ENCODE measurements at regions not wholly inside any gene's neighbourhood (a gene's known extent, or its start where the extent isn't known, plus 50 kb on each side); places are given as distances from the start of the nearest gene placed in this dataset.
"Not testable (repeated sequence)": the region's sequence is repeated elsewhere in the genome, so short reads cannot be mapped to it uniquely, and the experiment has no call there.

DNA sequence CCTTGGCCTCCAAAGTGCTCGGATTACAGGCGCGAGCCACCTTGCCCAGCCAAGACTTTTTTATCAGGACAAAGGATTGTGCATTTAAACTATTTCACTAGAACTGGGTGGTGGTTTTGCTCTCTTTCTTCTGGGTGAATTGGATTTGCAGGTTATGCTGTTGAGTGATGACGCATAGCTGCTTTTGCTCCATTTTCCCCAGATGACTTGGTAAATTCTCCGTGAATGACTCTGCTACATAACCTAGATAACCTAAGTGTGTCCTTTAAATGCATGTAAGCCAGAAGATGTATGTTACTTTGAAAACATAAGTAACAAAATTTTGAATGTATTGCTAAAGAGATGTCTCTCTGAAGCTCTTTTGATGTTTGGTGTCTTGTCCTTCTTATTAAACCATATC lies 103.7 kb downstream of the NSUN5 start:
- not testable (repeated sequence) for H2BK20ac ChIP-seq (ENCODE audit: low read depth, low read length, poor library complexity, severe bottlenecking); H2AFZ ChIP-seq (ENCODE audit: low read length); H4K91ac ChIP-seq (ENCODE audit: insufficient read length, low read depth, low read length); H2BK12ac ChIP-seq (ENCODE audit: insufficient read length, low read depth, low read length); H3K9me3 ChIP-seq (ENCODE audit: control insufficient read depth, low read depth, low read length); H3K4ac ChIP-seq (ENCODE audit: low read depth, low read length); H3K79me2 ChIP-seq (ENCODE audit: insufficient read depth, low read length); H2BK120ac ChIP-seq (ENCODE audit: low read depth, low read length, poor library complexity, severe bottlenecking); H4K8ac ChIP-seq (replicated peaks; ENCODE audit: insufficient read length, low read depth, low read length); H3K27me3 ChIP-seq (ENCODE audit: insufficient read depth, low read length); H3K27ac Mint-ChIP-seq; H3K4me3 Mint-ChIP-seq; H3K14ac ChIP-seq (ENCODE audit: insufficient read depth, low read length); H3K4me1 Mint-ChIP-seq; H4K5ac ChIP-seq (ENCODE audit: insufficient read length, low read depth, low read length); H3K27ac ChIP-seq (ENCODE audit: insufficient read length, low read depth, low read length); H3T11ph ChIP-seq (ENCODE audit: low read length); H4K20me1 ChIP-seq (ENCODE audit: control insufficient read depth, insufficient read depth, insufficient read length); H3K56ac ChIP-seq (ENCODE audit: insufficient read length, low read depth, low read length); H2AK5ac ChIP-seq (ENCODE audit: insufficient read length, low read length); H3K18ac ChIP-seq (ENCODE audit: insufficient read length, low read depth, low read length); H3K9ac ChIP-seq (ENCODE audit: extremely low read depth, insufficient read length, low read length); H3K4me2 ChIP-seq (ENCODE audit: insufficient read depth, insufficient read length, low read length); H2BK15ac ChIP-seq (ENCODE audit: low read depth, low read length); H3K23ac ChIP-seq (ENCODE audit: insufficient read length, low read depth, low read length); H3K27me3 Mint-ChIP-seq (ENCODE audit: low read depth); H3K9me3 Mint-ChIP-seq; H3K23me2 ChIP-seq (ENCODE audit: insufficient read length, low read depth, low read length, poor library complexity, severe bottlenecking); H3K4me1 ChIP-seq (ENCODE audit: insufficient read depth, low read length); H2BK5ac ChIP-seq (ENCODE audit: insufficient read length, low read length); H3K79me1 ChIP-seq (ENCODE audit: insufficient read depth, low read depth, low read length, poor library complexity, severe bottlenecking); DNase-seq
- H3K36me3 Mint-ChIP-seq (ENCODE audit: insufficient read depth in 1 of 3, low read depth in 3 of 3), result peaks cover 2 to 11% (median 5%) of the 10 kb centered on the region in 3 experiments; a peak in 4 of 7 replicates
- WGBS (ENCODE audit: extremely low coverage, insufficient read length, low lambda C conversion rate), result no CpG with 5 or more reads among the region's 5 CpGs

DNA sequence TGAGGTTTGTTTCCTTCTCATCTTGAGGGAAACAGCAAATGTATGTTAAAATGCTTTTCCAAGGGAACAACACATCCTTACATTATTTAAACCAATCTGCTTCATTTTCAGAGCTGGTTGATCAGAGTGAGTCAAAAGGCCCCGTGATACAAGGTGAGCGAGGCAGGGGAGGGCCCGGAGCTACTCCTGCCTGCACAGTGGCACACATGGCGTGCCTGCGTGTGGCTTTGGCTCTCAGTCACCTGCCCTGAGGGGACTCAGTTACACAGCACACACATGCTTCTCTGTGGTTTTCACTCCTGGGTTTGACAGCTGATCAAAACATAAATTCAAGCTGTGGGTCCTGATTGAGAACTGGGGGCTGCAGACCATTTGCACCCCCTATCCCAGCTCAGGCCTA lies 105.3 kb downstream of the NSUN5 start:
- H3K14ac ChIP-seq (ENCODE audit: insufficient read depth, low read length); H3K4me1 Mint-ChIP-seq; H4K5ac ChIP-seq (ENCODE audit: insufficient read length, low read depth, low read length); H3K4me1 ChIP-seq (ENCODE audit: insufficient read depth, low read length); H3K27me3 Mint-ChIP-seq (ENCODE audit: low read depth); H3K4me2 ChIP-seq (ENCODE audit: insufficient read depth, insufficient read length, low read length); DNase-seq; H2BK5ac ChIP-seq (ENCODE audit: insufficient read length, low read length); H4K8ac ChIP-seq (replicated peaks; ENCODE audit: insufficient read length, low read depth, low read length); H4K20me1 ChIP-seq (ENCODE audit: control insufficient read depth, insufficient read depth, insufficient read length); H3K9me3 ChIP-seq (ENCODE audit: control insufficient read depth, low read depth, low read length); H3K79me1 ChIP-seq (ENCODE audit: insufficient read depth, low read depth, low read length, poor library complexity, severe bottlenecking); H2BK120ac ChIP-seq (ENCODE audit: low read depth, low read length, poor library complexity, severe bottlenecking); H3K56ac ChIP-seq (ENCODE audit: insufficient read length, low read depth, low read length); H3K23ac ChIP-seq (ENCODE audit: insufficient read length, low read depth, low read length); H2AK5ac ChIP-seq (ENCODE audit: insufficient read length, low read length); H3K23me2 ChIP-seq (ENCODE audit: insufficient read length, low read depth, low read length, poor library complexity, severe bottlenecking); H4K91ac ChIP-seq (ENCODE audit: insufficient read length, low read depth, low read length); H2BK20ac ChIP-seq (ENCODE audit: low read depth, low read length, poor library complexity, severe bottlenecking); H3K4me3 Mint-ChIP-seq; H2BK15ac ChIP-seq (ENCODE audit: low read depth, low read length); H3K27me3 ChIP-seq (ENCODE audit: insufficient read depth, low read length); H3K9ac ChIP-seq (ENCODE audit: extremely low read depth, insufficient read length, low read length); H3K4ac ChIP-seq (ENCODE audit: low read depth, low read length); H3K27ac Mint-ChIP-seq; H3K27ac ChIP-seq (ENCODE audit: insufficient read length, low read depth, low read length); H2BK12ac ChIP-seq (ENCODE audit: insufficient read length, low read depth, low read length); H3K9me3 Mint-ChIP-seq; H3K18ac ChIP-seq (ENCODE audit: insufficient read length, low read depth, low read length); H2AFZ ChIP-seq (ENCODE audit: low read length); H3K79me2 ChIP-seq (ENCODE audit: insufficient read depth, low read length); H3T11ph ChIP-seq (ENCODE audit: low read length): not testable (repeated sequence)
- H3K36me3 Mint-ChIP-seq (ENCODE audit: insufficient read depth in 1 of 3, low read depth in 3 of 3), result peaks cover 2 to 11% (median 5%) of the 10 kb centered on the region in 3 experiments; a peak in 4 of 7 replicates
- WGBS (ENCODE audit: extremely low coverage, insufficient read length, low lambda C conversion rate), result no CpG with 5 or more reads among the region's 5 CpGs
